Activated CD4-positive, alpha-beta T cell treated with anti-CD3 and anti-CD28 coated beads, Interleukin-2, amount 50 U/mL, for 48 hours (primary cell): ENCODE measurements at regions not wholly inside any gene's neighbourhood (a gene's known extent, or its start where the extent isn't known, plus 50 kb on each side); places are given as distances from the start of the nearest gene placed in this dataset.

Source experiments
- DNase-seq, 2 experiments: peaks; one replicate each; pipeline ENCODE4 v3.0.0-alpha.2; 2020

- DNase-seq = no peak
Measured at GRCh38 chr2:172153156-172153555, 50.5 kb upstream of the DLX2 start.

GRCh38 chr2:172153757-172154156 is 51.1 kb upstream of the DLX2 start:
- DNase-seq = no peak

GRCh38 chr2:172155752-172156151 is 53.1 kb upstream of the DLX2 start:
- DNase-seq = no peak

DNA sequence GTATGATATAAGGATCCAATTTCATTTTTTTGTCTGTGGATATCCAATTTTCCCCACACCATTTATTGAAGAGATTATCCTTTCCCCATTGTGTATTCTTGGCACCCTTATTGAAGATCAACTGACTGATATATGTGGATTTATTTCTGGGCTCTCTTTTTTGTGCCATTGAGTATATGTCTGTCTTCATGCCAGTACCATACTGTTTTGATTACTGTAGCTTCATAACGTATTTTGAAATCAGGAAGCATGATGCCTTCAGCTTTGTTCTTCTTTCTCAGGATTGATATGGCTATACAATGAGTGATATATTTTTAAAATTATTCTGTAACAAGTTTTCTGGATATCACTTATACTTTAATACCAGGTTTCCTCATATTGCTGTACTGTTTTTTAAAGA is 58.1 kb upstream of the DLX2 start:
- no peak for DNase-seq

DNA sequence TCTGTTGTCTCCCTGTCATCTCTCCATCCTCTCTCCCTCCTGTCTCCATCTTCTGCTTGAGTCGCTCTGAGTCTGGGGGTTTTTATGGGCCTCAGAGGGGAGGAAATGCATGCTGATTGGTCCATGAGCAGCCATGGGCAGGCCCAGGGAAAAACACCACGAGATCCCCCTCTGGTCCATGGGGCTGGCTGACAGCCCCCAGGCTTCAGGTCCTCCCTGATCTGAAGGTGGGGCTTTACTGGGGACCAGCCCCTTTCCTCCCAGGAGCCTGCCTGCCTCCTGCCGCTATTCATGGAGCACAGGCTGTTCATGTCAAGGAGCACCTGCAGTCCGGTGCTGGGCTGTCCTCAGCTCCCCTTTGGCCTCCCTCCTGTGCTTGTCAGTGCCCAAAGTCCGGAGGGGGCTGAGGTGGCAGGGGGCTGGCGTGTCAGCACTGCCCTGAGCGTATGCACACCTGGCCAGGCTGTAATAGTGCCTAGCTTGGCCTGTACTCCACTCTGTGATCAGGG is 59.6 kb upstream of the DLX2 start:
- no peak for DNase-seq

DNA sequence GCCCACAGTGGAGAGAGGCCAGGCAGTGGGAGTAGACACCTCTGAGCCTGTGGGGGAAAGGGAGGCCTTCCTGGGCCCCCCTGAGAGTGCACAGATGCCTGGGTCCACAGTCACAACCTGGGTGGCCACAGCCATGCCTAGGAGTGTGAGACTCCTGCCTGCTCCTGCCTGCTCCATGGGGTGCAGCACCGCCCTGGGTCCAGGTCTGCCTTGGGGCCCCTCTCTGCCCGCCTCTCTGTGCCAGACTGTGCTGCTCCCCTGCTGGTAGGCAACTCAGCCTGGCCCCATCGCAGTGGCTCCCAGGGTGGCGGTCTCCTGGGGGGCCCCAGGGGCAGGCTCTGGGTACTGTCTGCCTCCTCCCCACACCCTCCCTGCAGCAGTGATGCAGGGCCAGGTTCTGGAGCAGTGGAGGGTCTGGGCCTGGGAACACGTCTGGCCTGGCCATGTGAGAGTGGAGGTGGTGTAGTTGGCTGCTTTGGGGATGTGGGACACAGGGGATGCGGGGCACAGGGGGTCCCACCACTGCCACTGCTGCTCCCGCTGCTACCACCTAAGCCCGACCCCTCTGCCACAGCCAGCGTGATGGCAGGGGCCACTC is 60.1 kb upstream of the DLX2 start:
- DNase-seq = no peak

DNA sequence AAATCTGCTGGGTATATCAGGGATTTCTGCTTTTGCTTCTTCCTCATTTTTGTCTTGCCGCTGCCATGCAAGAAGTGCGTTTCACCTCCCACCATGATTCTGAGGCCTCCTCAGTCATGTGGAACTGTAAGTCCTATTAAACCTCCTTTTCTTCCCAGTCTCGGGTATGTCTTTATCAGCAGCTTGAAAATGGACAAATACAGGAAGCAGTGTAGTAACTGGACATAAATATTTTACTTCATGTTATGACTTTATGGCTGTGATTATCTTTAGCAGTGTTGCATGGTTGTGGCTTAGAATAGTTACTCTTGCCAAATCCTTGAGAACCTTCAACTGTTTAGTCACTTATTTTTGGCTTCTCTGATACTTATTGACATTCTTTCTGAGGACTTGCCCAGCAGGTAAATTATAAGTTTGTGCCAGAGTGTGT is 66.2 kb upstream of the DLX2 start:
- DNase-seq = no peak

DNA sequence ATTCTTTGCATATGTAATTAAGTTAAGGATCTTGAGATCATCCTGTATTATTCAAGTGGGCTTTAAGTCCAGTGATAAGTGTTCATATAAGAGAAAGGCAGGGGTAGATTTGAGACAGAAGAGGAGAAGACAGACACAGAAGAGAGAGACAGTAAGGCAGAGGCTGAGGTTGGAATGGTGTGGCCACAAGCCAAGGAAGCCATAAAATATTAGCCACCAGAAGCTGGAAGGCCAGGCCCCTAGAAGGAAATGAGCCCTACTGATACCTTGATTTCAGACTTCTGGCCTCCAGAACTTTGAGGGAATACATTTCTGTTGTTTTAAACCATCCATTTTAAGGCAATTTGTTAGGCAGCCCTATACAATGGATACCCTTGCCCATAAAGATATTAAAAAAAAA is 66.9 kb upstream of the DLX2 start:
- no peak for DNase-seq

DNA sequence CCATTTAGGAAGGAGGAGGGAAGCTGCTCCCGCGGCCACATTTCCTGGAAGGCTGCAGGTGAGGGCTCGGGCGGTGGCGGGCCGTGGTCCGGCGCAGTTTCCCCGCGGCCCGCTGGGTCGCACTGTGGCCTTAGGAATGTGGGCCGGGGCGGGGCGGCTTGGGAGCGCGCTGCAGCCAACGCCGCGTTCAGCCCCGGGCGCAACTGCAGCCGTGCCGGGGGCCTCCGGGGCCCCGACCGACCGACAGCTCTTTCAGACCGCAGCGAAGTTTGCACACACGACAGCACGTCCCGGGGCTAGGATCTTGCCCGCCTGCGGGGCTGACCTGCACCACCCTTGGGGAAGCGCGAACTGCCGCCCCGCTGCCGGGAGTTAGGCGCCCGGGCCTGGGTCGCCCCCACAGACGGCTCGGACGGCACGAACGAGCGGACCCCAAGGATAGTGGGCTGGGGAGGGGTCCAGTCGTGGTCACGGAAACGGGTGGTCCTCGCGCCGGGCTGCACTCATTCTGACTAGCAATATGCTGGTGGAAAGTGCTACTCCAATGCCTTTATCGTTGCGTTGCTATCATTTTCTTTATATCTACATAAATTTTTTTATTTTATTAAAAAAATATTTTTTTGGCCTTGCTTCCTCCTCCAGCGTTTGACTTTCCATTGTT is 69.9 kb upstream of the DLX2 start:
- DNase-seq = peak; percentile 61 to 71

GRCh38 chr2:172173174-172173706 is 70.5 kb upstream of the DLX2 start:
- no peak for DNase-seq

- DNase-seq = no peak
Measured at GRCh38 chr2:172177581-172177980, 74.9 kb upstream of the DLX2 start.

- DNase-seq = no peak
Measured at GRCh38 chr2:172177996-172178395, 75.3 kb upstream of the DLX2 start.

- peak; percentile 11 to 32 for DNase-seq
Measured at GRCh38 chr2:172179045-172179701, 76.5 kb upstream of the DLX2 start.

GRCh38 chr2:172181840-172182239 is 79.1 kb upstream of the DLX2 start:
- no peak for DNase-seq

GRCh38 chr2:172182624-172183023 is 79.9 kb upstream of the DLX2 start:
- no peak for DNase-seq

- DNase-seq = no peak
Measured at GRCh38 chr2:172193331-172194089, 90.8 kb upstream of the DLX2 start.

DNA sequence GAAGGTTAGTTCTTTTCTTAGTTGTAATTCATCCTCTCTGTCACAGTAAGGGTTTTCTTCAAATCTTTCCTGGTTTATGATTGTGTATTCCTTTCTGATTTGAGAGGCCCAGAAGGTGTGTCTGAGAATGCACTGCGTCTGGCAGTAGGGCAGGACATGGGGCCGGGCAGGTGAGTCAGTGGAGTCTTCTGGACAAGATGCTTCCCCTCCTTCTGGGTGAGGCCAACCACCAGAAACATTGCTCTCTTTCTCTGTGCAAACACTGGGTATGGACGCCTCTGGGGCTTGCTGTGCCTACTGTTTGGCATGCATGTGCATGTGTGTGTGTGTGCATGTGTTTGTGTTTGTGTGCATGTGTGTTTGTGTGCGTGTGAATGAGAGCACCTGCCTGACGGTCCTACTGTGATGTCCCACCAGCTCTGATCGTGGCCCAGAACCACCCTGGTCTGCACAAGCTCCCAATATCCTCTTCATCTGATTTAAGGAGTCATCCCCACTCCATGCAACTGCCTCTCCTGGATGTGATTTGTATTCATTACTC is 93.2 kb upstream of the DLX2 start:
- no peak for DNase-seq

DNA sequence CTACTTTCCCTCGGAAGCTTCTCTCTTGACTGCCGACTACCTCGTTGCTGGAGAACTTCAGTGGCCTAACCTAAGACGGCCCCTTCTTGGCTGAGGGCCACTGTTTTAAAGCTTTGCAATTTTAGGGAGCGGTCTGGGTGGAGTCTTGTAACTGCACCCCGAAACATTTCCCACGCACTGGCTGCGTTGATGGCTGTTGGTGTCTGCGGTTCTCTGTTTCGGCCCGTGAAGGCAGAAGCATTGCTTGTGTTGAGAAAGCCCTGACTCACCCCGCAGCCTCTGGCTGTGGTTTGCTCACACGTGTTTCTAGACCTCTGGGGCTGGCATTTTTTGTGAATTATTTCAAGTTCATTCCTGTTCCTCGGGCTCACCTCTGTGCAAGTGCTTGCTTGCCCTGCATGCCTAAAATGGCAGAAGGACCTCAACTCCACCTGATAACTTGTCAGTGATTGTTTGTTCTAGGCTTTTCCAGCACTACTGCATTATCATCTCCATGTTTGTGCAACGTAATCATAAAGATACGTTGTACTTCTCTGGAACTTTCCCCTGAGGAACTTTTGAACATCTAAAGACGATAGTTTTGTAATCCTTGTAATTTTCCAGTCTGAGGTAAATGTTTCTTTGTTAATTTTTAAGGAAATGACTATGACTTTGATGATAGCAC is 94.2 kb upstream of the DLX2 start:
- peak; percentile 44 to 64 for DNase-seq

GRCh38 chr2:172198361-172198760 is 95.7 kb upstream of the DLX2 start:
- DNase-seq = no peak

GRCh38 chr2:172198908-172199307 is 96.2 kb upstream of the DLX2 start:
- DNase-seq = no peak

DNA sequence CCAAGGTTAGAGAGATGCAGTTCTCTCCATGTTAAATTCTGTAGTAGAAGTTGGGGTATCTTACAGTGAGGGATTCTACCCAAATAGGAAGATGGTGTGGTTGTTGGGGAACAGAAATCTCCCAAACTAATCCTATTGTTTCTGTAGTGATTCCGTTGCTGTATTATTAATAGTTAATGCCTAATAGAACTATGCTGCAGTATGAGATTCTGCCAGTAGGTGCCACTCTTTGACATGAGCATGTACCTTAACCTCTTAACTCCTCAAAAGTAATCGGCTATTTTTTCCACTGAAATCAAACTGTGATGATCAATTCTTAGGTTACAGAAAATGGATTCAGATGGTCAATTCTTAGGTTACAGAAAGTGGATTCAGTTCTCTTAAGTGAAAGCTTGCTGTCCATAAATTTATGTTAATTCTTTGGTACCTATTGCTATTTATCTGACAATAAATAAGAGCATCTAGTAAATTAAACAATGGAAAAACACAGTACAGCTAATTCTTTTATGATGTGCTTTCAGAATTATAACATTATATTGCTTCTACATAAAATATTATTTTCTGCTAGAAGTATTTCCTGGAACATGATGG is 97.9 kb upstream of the DLX2 start:
- peak; percentile 19 to 25 for DNase-seq

DNA sequence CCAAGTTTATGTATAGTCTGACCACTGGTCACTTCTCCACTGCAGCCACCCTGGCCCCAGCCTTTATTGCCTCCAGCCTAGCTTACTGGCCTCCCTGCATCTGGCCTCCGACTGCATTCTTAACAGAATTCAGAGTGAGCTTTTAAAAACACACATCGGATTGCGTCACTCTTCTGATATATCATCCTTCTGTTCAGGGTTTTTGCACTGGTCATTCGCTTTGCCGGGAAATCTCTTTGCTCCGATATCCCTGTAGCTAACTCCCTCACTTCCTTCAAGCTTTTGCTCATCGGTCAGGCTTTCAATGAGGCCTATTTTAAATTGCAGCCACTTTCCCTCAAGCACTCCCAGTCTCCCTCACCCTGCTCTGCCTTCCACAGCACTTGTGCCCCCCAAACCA is 101.6 kb upstream of the DLX2 start:
- DNase-seq = no peak
